HG02763 (cell line): ENCODE measurements at regions not wholly inside any gene's neighbourhood (a gene's known extent, or its start where the extent isn't known, plus 50 kb on each side); places are given as distances from the start of the nearest gene placed in this dataset.
"Not testable (repeated sequence)": the region's sequence is repeated elsewhere in the genome, so short reads cannot be mapped to it uniquely, and the experiment has no call there.

Experiments
- ATAC-seq: cut with Tn5 transposase; IDR thresholded peaks from one replicate; pipeline ENCODE4 v1.9.1; 2021; ENCODE audit warnings: mild to moderate bottlenecking, moderate library complexity; ENCODE audit not compliant: unreplicated experiment

DNA sequence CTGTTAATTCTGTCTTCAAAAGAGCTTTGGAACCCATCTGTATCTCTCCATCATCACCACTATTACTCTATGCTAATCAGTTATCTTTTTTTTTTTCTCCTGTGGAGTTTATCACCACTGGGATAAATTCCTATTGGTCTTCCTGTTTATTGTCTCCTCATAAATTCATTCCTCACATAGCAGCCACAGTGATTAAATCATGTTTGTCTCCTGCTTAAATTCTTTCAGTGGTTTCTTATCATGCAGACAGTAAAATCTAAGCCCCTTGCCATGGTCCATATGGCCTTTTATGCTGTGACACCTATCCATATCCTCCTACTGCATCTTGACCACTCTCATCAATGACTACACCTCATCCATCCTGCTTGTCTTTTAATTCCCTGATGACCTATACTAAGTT, 239.8 kb upstream of the ZEB2 start:
- ATAC-seq = no peak

DNA sequence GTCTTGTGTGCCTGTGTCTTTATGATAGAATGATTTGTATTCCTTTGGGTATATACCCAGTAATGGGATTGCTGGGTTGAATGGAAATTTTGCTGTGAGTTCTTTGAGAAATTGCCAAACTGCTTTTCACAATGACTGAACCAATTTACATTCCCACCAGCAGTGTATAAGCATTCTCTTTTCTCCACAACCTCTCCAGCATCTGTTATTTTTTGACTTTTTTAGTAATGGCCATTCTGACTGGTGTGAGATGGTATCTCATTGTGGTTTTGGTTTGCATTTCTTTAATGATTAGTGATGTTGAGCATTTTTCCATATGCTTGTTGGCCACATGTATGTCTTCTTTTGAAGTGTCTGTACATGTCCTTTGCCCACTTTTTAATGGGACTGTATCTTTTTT, 238.3 kb upstream of the ZEB2 start:
- not testable (repeated sequence) for ATAC-seq

DNA sequence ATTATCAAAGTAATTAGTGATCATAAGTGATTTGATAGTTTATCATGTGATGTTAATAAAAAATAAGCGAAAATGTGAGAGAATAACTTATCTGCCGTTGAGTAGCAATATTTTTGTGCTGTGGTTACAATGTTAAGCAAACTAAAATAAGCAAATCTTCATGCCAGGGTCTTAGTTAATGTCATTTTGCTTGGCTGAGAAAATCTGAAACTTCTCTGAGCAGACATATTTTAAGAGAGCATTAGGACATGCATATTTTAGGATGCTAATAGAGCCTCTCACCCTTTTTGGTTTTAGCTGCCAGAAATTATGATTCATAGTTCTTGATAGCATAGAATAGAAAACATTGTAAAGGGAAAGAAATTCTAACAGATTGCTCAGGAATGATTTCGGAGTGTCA, 233.5 kb upstream of the ZEB2 start:
- no peak for ATAC-seq

DNA sequence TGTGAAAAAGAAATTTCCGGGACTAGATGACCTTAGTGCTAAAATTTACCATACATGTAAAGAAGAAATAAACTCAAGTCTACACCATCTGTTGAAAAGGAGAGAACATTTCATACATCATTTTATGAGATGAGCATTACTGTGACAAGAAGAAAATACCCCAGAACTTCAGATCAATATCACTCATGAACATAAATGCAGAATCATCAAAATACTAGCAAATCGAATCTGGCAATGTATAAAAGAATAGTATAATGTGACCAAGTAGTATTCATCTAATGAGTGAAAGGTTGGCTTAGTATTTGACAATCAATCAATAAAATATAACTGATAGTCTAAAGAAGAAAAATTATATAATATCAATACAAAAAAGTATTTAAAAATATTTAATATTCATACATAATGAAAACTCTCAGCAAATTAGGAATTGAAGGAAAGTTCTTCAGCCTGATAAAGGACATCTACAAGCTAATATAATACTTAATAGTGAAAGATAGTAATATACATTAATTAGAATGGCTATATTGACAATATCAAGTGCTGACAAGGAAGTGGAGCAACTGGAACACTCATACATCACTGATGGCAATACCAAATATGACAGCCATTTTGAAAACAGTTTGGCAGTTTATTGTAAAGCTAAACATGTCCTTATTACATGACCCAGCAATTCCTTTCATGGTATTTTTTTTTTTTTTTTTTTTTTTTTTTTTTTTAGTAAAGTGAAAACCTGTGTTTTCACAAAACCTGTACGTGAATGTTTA, 231.4 kb upstream of the ZEB2 start:
- ATAC-seq = no peak

DNA sequence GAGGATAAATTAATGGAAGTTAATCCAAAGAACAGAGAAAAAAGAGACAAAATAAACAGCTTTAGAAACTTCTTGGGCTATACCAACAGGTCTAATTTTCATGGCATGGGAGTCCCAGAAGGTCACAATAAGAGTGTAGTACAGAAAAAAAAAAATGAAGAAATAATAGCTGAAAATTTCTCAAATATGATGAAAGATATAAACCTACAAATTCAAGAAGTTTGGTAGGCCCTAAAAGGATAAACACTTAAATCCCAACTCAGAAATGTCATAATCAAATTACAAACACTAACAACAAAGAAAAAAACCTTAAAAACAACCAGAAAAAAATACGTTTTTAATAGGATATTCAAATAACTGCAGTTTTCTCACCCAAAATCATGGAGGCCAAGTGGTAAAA, 229.3 kb upstream of the ZEB2 start:
- ATAC-seq = no peak

DNA sequence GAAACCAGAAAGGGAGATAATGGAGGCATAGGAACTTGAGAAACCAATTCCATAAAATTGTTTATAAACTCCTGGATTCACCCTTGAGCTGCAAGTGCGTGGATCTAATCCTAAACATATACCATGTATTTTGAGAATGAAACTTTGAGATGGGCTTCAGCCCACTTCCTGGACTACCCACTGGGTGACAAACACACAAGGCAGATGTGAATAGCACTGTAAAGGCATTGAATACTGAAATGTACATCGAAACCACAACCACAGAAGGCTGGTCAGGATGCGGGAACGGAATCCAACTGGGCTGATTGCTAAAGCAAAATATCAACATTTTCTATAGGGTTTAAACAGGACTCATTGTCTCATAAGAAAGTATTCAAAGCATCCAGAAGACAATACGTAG, 228.5 kb upstream of the ZEB2 start:
- no peak for ATAC-seq

DNA sequence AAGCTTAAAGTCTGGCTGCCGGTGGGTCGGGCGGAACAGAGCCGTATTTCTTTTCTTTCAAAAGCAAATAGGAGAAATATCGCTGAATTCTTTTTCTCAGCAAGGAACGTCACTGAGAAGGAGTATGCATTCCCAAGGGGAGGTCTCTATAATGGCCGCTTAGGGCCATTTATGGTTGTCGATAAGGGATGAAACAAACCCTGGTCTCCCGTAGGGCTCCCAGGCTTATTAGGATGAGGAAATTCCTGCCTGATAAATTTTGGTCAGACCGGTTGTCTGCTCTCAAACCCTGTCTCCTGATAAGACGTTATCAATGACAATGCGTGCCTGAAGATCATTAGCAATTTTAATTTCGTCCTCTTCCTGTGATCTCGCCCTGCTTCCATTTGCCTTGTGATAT, 227.7 kb upstream of the ZEB2 start:
- ATAC-seq = no peak

DNA sequence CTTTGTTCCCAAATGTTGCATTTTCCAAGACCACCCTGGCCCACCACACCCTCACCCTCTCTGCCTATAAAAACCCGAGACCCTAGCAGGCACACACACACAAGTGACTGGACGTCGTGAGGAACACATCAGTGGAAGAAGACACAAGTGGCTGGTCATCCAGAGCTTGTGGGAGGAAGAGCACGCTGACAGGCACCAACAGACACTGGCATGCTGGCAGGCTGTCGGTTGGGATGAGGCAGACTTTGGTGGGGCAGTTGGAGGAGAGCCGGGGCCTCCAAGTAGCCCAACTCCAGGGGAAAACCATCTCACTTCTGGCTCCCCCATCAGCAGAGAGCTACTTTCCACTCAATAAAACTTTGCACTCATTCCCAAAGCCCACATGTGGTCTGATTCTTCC, 225.5 kb upstream of the ZEB2 start:
- ATAC-seq = no peak

DNA sequence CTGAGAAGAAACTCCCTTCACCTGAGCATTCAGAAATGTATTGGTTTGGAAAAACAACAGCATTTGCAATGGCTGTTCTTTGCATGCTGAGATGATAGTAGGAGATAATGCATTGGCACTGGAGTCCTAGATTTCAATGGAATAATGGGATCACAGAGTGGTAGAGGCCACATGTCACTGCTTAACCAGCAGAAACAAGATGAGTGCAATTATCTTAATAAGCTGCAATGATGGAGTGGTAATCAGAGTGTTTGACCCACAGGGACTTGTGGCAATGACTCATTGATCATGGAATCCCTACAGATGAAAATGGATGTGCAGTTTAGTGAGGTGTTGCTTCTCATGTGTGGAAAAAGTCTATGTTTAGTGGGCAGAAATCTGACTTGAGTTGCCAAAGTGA, 218.8 kb upstream of the ZEB2 start:
- no peak for ATAC-seq

DNA sequence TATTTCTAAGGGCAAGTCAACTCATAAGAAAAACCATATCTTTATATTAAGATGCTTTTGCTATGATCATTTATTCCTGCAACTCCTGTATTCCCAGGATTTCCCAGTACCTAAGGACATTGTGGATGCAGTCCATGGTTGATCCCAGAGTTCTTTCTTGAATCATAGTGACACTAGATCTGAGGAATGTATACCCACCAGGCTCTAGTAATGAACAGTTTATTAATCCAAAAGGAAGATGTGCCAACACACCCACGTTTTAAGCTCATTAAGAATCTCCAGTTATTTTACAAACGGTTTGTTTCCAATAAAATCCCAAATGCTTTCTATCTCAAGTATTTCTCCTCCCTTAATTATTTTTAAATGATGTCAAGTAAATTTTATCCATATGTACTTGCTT, 210.8 kb upstream of the ZEB2 start:
- no peak for ATAC-seq

DNA sequence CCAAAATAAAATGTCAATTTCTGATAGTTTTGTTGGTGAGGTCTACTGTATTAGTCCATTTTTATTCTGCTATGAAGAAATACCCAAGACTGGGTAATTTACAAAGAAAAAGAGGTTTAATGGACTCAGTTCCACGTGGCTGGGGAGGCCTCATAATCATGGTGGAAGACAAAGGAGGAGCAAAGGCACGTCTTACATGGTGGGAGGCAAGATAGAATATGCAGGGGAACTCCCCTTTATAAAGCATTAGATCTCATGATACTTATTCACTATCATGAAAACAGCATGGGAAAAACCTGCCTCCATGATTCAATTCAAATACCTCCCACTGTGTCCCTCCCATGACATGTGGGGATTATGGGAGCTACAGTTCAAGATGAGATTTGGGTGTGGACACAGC, 204.5 kb upstream of the ZEB2 start:
- not testable (repeated sequence) for ATAC-seq

DNA sequence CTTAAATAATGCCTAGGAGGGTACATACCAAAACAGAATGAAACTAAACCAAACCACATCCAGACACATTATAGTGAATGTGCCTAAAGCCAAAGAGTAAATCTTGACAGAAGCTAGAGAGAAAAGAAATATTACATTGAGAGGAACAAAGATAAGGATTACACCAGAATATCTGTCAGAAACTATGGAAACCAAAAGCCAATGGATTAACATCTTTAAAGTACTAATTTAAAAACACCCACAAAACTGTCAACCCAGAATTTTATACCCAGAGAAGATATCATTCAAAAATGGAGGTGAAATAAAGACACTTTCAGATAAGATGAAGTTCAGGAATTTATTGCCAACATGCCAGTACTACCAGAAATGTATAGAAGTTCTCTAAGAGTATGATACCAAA, 198.5 kb upstream of the ZEB2 start:
- no peak for ATAC-seq

DNA sequence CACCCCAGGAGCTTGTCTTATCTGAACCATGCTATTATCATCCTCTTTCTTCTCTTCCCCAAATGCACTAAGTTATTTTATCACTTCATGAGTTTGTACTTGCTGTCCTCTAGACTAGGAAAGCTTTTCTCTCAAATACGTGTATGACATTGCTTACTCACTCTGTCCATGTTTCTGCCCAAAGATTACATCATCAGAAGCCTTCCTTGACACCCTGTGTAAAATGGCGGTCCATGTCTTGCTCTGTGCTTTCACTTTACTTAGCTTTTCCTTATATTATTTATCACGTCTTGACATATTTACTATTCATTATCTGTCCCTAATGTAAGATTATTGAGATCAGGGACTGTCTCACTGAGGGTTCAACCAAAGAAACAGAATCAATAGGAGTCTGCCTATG, 196.1 kb upstream of the ZEB2 start:
- ATAC-seq = no peak

DNA sequence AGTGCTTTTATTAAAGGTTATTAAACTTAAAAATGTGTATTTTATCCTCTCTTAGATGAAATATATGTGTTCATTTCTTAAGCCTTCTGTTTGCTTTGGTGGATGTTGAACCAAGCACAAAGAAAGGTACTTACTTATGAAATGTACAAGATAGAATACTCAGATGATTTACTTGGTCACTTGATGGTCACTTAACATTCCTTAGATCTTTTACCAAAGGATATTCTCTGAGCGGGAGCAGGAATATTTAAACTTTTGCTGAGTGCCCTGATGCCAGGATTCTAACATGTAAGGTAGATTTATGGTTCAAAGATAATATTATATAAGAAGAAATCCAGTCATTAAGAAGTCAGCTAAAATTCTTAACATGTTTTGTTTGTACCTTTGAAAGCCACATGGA, 193.5 kb upstream of the ZEB2 start:
- ATAC-seq = no peak

DNA sequence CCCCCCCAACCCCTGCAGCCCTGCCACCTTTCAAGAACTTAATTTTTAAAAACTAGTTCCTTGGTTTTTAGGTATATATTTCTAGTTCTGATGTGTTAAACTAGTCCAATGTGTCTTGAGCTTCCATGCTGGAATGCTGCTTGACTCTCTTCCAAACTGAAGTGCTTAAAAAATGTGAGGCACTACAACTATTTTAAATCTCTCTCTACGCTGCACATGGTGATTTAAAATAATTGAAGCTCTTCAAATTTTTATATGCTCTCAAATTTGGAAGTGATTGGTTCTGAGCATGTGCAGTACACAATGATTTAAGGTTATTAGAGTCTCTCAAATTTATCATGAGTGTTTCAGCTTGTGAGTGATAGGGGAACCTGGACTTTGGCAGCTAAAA, 192.6 kb upstream of the ZEB2 start:
- ATAC-seq = no peak

DNA sequence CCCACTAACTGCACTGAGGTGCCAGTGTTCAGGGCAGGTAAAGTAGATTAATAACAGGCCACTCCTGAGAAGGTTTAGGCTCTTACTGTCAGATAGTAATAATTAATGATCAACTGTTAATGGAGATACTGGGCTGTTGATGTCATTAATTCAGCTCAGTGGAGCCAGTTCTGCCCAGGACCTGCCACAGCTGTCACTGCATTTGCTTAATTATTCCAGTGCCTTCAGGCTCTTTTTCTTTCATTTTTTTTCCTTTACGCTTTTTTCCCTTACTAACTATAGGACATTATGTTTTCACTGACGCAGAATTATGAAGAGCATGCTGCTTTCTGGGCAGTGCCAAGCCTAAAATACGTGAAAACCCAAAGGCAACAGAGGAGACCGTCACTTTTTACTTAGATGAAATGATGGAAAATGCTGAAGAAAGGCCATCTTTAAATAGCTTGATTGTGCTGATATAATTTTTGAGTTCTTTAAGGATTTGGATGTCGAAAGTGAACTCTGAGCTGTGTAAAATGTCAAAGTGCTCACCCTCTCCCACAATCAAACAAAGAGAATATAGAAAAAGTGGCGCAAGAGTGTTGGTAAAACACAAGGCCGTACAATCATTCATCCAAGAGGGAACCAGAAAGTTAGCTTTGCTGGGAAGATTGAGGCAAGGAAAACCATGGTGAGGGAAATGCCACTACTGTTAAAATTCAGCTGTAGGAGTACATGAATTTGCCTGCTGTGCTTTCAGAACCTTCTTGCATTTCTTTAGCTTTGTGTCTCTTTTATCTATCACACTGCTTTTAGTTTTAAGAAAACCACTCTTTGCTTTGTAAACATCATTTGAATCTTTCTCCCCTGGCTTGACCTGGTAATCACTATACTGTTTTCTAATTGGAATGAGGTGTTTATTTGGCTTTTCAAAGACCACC, 192.0 kb upstream of the ZEB2 start:
- ATAC-seq = no peak

DNA sequence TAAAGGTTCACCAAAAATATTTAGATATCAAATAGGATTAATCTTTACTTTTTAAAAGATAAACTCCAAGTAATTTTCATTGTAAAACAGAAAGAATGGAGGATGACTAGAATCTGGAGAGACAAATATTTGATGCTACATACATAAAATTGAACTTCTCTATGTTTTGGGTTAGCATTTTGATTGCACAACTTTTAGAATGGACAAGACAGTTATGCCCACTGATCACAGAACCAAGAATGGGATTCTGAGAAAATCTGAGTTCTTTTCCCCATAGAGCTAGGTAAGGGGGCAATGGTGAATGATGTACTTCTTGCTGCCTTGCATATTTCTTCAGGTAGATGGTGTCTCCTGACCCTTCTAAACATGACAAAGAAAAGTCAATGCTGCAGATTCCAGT, 191.2 kb upstream of the ZEB2 start:
- no peak for ATAC-seq

DNA sequence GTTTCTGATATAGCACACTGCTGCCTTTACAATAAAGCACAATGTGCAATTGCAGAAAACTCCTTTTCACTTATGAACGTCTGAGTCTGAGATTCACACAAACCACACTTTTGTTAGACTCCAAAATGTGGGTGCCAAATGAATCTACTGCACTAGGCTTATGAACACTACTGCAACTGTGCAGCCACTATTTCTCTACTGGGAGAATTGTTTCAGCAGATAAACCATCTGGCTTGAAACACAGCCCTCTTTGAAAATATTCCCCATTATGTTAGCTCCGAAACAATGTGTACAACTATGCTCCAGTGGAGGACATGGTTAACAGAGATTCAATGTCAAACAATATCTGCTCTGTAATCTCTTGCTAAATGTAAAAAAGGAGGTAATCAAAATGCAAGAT, 188.7 kb upstream of the ZEB2 start:
- no peak for ATAC-seq

DNA sequence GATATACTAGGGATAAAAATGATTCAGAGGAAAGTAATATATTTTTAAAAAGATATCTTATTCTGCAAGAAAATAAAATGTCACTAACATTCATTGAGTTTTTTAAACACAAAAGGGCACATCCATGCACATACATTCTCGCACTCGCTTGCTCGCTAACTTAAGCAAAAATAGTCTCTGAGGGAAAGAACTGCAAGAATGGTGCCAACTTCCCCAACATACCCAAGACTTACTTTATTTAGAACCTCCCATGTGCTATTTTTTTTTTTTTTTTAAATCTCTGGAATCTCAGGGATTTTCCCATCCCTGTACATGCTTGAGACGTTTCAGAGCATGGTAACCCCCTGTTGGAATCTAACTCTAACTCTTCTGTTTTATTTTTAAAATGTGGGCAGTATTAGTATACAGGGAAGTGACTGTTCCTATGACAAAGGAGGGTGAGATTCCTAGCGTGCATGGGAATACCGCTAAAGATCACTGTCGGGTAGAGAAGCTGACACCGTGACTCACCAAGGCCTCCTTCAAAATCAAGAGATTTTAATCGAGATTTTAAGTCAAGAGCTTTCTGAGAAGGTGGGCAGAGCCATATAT, 187.9 kb upstream of the ZEB2 start:
- ATAC-seq = no peak

DNA sequence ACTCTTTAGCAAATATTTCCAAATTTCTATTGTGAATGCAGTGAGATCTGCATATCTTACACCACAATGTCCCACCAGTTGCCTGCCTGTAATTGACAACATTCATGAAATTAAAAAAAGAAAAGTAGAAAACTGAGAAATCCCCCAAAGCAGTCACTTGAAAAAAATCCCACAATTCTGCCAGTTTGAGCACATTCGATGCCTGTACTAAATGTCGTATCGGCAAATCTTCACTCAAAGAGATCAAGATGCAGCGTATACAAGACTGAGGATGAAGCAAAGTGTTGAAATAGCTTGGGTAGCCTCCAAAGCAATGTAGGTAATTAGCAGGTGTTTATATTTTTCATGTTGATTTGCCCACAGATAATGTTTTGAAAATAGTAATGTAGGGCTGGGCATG, 186.7 kb upstream of the ZEB2 start:
- ATAC-seq = no peak

DNA sequence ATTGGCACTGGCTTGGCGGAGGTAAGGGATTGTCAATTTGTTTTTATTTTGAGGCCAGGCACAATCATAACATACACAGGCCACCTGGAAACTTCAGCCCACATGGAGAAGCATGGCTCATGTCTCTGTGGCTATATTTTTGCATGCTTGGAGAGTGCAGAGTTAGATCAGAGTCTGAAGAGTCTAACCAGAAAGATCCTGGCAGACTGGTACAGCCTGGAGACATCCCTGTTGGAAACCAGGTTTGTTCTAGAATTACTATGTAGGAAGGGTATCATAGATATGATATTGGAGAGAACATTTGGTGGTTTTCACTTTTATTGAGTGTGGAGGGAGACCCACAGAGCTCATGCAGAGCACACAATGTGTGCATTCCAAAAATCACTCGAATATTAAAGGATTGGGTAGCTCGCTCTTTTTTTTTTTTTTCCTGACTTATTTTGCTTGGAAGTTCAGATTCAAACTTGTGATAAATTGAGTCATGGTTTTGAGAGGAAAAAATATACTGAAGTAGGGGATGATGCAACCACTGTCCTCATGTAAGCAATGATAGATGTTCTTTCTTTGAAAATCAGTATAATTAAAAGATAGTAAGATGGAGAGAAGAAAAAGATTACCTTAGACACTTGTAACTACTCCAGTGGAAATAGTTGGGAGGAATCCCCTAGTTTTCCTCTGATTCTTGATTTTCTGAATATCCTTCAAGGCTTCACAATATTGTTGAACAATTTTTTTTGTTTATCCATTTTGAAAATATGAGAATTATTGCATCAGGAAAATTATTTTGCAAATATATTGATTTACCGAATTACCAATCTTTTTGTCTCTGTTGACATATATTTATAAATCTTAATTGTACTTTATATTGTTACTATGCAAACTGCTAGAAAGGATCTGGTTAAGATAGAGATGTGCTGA, 185.7 kb upstream of the ZEB2 start:
- no peak for ATAC-seq
